WERI-Rb-1 (cell line): ENCODE measurements at regions not wholly inside any gene's neighbourhood (a gene's known extent, or its start where the extent isn't known, plus 50 kb on each side); places are given as distances from the start of the nearest gene placed in this dataset.

ENCODE experiments used
- DNase-seq: peaks from one replicate; pipeline ENCODE4 v3.0.0-alpha.2; 2020
- H3K27ac ChIP-seq: fragments of 250-450 bp; sonication (Bioruptor Pico); 2 replicates; pipeline ENCODE4 v1.5.1; 2020; ENCODE audit warnings: mild to moderate bottlenecking, moderate library complexity
- H3K27me3 ChIP-seq: fragments of 250-450 bp; sonication (Bioruptor Pico); 2 replicates; pipeline ENCODE4 v1.5.1; 2021; ENCODE audit warnings: mild to moderate bottlenecking, low read depth, moderate library complexity; ENCODE audit not compliant: insufficient read depth, severe bottlenecking
- H3K36me3 ChIP-seq: fragments of 250-450 bp; sonication (Bioruptor Pico); 2 replicates; pipeline ENCODE4 v1.5.1; 2020; ENCODE audit warnings: mild to moderate bottlenecking, moderate library complexity
- H3K4me3 ChIP-seq: 2 replicates; pipeline ENCODE4 v1.5.1; 2011; ENCODE audit warnings: low read depth, mild to moderate bottlenecking, control low read depth, low read length
- H3K9me3 ChIP-seq: fragments of 250-450 bp; sonication (Bioruptor Pico); 2 replicates; pipeline ENCODE4 v1.5.1; 2021; ENCODE audit warnings: mild to moderate bottlenecking, moderate library complexity; ENCODE audit not compliant: severe bottlenecking
- CTCF ChIP-seq: IDR thresholded peaks from 2 replicates; pipeline ENCODE4 v1.5.1; 2011; ENCODE audit warnings: low read depth, mild to moderate bottlenecking, control low read depth, inconsistent platforms, low read length

GRCh38 chr12:94041850-94042249, 106.5 kb upstream of the PLXNC1 start:
- H3K9me3 ChIP-seq: no peaks in the 10 kb centered on the region
- DNase-seq: no peak
- H3K27me3 ChIP-seq: no peaks in the 10 kb centered on the region
- no peak for TF ChIP-seq CTCF
- H3K4me3 ChIP-seq: no peak overlapping the region
- H3K36me3 ChIP-seq: no peaks in the 10 kb centered on the region
- H3K27ac ChIP-seq: no peak overlapping the region

- Histone ChIP-seq H3K27me3 (no peaks in the 10 kb centered on the region), H3K4me3 (no peak overlapping the region), H3K27ac (no peak overlapping the region), H3K36me3 (no peaks in the 10 kb centered on the region), H3K9me3 (no peaks in the 10 kb centered on the region)
- no peak for TF ChIP-seq CTCF
- no peak for DNase-seq
These were observed 106.1 kb upstream of the PLXNC1 start for GRCh38 chr12:94042321-94042720.

GRCh38 chr12:94046626-94047410, 101.6 kb upstream of the PLXNC1 start:
- H3K27ac ChIP-seq: no peak overlapping the region
- TF ChIP-seq CTCF: no peak
- no peaks in the 10 kb centered on the region for H3K36me3 ChIP-seq
- H3K9me3 ChIP-seq: no peaks in the 10 kb centered on the region
- H3K4me3 ChIP-seq: no peak overlapping the region
- DNase-seq: no peak
- H3K27me3 ChIP-seq: no peaks in the 10 kb centered on the region

GRCh38 chr12:94047781-94048567, 100.4 kb upstream of the PLXNC1 start:
- no peaks in the 10 kb centered on the region for H3K27me3 ChIP-seq
- no peak for TF ChIP-seq CTCF
- no peak for DNase-seq

GRCh38 chr12:94048757-94049156, 99.6 kb upstream of the PLXNC1 start:
- no peak for DNase-seq
- Histone ChIP-seq H3K4me3 (no peak overlapping the region), H3K36me3 (no peaks in the 10 kb centered on the region), H3K27me3 (no peaks in the 10 kb centered on the region), H3K9me3 (peaks cover 1% of the 10 kb centered on the region), H3K27ac (no peak overlapping the region)
- TF ChIP-seq CTCF: no peak

More at GRCh38 chr12:94047781-94048567, 100.4 kb upstream of the PLXNC1 start:
- no peaks in the 10 kb centered on the region for H3K36me3 ChIP-seq
- H3K4me3 ChIP-seq: no peak overlapping the region
- H3K9me3 ChIP-seq: no peaks in the 10 kb centered on the region
- H3K27ac ChIP-seq: no peak overlapping the region
